WTC11 (cell line): ENCODE measurements at regions not wholly inside any gene's neighbourhood (a gene's known extent, or its start where the extent isn't known, plus 50 kb on each side); places are given as distances from the start of the nearest gene placed in this dataset.

Experiments used
- ATAC-seq: fragments of 200-7000 bp; cut with Tn5 transposase; 2 replicates; pipeline ENCODE4 v1.10.0; 2021; ENCODE audit warnings: mild to moderate bottlenecking, moderate library complexity
- CTCF ChIA-PET: fragments of 300-600 bp; sonication (Branson Sonifier 250); formaldehyde crosslinking; loops from one replicate; lab custom pipeline; 2021; ENCODE audit warnings: antibody characterized with exemption; lab: Charles Lee
- POLR2A ChIA-PET: fragments of 350-600 bp; sonication (Branson Sonifier 250); formaldehyde crosslinking; loops from one replicate; lab custom pipeline; 2021; ENCODE audit warnings: antibody characterized with exemption; lab: Charles Lee
- DNase-seq: peaks from one replicate; pipeline ENCODE4 v3.0.0; 2021; ENCODE audit warnings: low spot score
- H3K27ac Mint-ChIP-seq: 2 replicates; pipeline ENCODE4 v1.8.0; 2021; ENCODE audit warnings: mixed read lengths
- H3K27me3 Mint-ChIP-seq: 2 replicates; pipeline ENCODE4 v1.8.0; 2021; ENCODE audit warnings: low read depth, mild to moderate bottlenecking, moderate library complexity, mixed read lengths
- H3K36me3 Mint-ChIP-seq: 2 replicates; pipeline ENCODE4 v1.8.0; 2021; ENCODE audit warnings: mixed read lengths
- H3K4me1 Mint-ChIP-seq: 2 replicates; pipeline ENCODE4 v1.8.0; 2022; ENCODE audit warnings: mixed read lengths
- H3K4me3 Mint-ChIP-seq: 2 replicates; pipeline ENCODE4 v1.8.0; 2021; ENCODE audit warnings: mild to moderate bottlenecking, moderate library complexity, mixed read lengths
- H3K9me3 Mint-ChIP-seq: 2 replicates; pipeline ENCODE4 v1.8.0; 2021; ENCODE audit warnings: mixed read lengths
- ATF1 ChIP-seq: sonication (generic); formaldehyde crosslinking; IDR thresholded peaks from 2 replicates; pipeline ENCODE4 v1.8.1; 2023; ENCODE audit warnings: mild to moderate bottlenecking, moderate library complexity, missing genetic modification reagents
- EMX1 ChIP-seq: fragments of 250-450 bp; sonication (Bioruptor Pico); IDR thresholded peaks from 2 replicates; pipeline ENCODE4 v1.8.0; 2021; ENCODE audit warnings: mild to moderate bottlenecking
- ESRRA ChIP-seq: sonication (generic); formaldehyde crosslinking; IDR thresholded peaks from 2 replicates; pipeline ENCODE4 v1.8.1; 2022; ENCODE audit warnings: mild to moderate bottlenecking, missing genetic modification reagents, borderline replicate concordance
- GABPB1 ChIP-seq: sonication (generic); formaldehyde crosslinking; IDR thresholded peaks from 2 replicates; pipeline ENCODE4 v1.8.1; 2023; ENCODE audit warnings: mild to moderate bottlenecking, missing genetic modification reagents
- GTF2I ChIP-seq: fragments of 250-450 bp; sonication (Bioruptor Pico); conservative IDR thresholded peaks from 2 replicates; pipeline ENCODE4 v1.4.0; 2021; ENCODE audit warnings: mild to moderate bottlenecking
- MYBL2 ChIP-seq: sonication (generic); formaldehyde crosslinking; IDR thresholded peaks from 2 replicates; pipeline ENCODE4 v1.8.1; 2023; ENCODE audit warnings: mild to moderate bottlenecking, moderate library complexity, missing genetic modification reagents
- NR3C1 ChIP-seq: sonication (generic); formaldehyde crosslinking; conservative IDR thresholded peaks from 2 replicates; pipeline ENCODE4 v1.8.1; 2023; ENCODE audit warnings: low read depth, mild to moderate bottlenecking, missing genetic modification reagents
- PRRX2 ChIP-seq: fragments of 250-450 bp; sonication (Bioruptor Pico); IDR thresholded peaks from 2 replicates; pipeline ENCODE4 v1.8.0; 2021; ENCODE audit warnings: mild to moderate bottlenecking
- ZNF138 ChIP-seq: sonication (generic); formaldehyde crosslinking; conservative IDR thresholded peaks from 2 replicates; pipeline ENCODE4 v1.8.1; 2022; ENCODE audit warnings: mild to moderate bottlenecking, moderate library complexity, missing genetic modification reagents
- TF ChIP-seq, protein P1 (sequence below): sonication (generic); formaldehyde crosslinking; IDR thresholded peaks from 2 replicates; pipeline ENCODE4 v1.8.1; 2022; ENCODE audit warnings: missing genetic modification reagents, borderline replicate concordance
- TF ChIP-seq, protein P2 (sequence below): sonication (generic); formaldehyde crosslinking; IDR thresholded peaks from 2 replicates; pipeline ENCODE4 v1.8.1; 2022; ENCODE audit warnings: mild to moderate bottlenecking, moderate library complexity, missing genetic modification reagents
- TF ChIP-seq, protein P3 (sequence below): sonication (generic); formaldehyde crosslinking; IDR thresholded peaks from 2 replicates; pipeline ENCODE4 v1.8.1; 2023; ENCODE audit warnings: mild to moderate bottlenecking, missing genetic modification reagents
- TF ChIP-seq, protein P4 (sequence below): sonication (generic); formaldehyde crosslinking; IDR thresholded peaks from 2 replicates; pipeline ENCODE4 v1.8.1; 2023; ENCODE audit warnings: mild to moderate bottlenecking, missing genetic modification reagents
- TF ChIP-seq, protein P5 (sequence below): sonication (generic); formaldehyde crosslinking; IDR thresholded peaks from 2 replicates; pipeline ENCODE4 v1.8.0; 2022; ENCODE audit warnings: mild to moderate bottlenecking, missing genetic modification reagents
- TF ChIP-seq, protein P6 (sequence below): sonication (generic); formaldehyde crosslinking; IDR thresholded peaks from 2 replicates; pipeline ENCODE4 v1.8.0; 2023; ENCODE audit warnings: missing genetic modification reagents
- TF ChIP-seq, protein P7 (sequence below): sonication (generic); formaldehyde crosslinking; IDR thresholded peaks from 2 replicates; pipeline ENCODE4 v1.8.0; 2022; ENCODE audit warnings: mild to moderate bottlenecking, missing genetic modification reagents

DNA sequence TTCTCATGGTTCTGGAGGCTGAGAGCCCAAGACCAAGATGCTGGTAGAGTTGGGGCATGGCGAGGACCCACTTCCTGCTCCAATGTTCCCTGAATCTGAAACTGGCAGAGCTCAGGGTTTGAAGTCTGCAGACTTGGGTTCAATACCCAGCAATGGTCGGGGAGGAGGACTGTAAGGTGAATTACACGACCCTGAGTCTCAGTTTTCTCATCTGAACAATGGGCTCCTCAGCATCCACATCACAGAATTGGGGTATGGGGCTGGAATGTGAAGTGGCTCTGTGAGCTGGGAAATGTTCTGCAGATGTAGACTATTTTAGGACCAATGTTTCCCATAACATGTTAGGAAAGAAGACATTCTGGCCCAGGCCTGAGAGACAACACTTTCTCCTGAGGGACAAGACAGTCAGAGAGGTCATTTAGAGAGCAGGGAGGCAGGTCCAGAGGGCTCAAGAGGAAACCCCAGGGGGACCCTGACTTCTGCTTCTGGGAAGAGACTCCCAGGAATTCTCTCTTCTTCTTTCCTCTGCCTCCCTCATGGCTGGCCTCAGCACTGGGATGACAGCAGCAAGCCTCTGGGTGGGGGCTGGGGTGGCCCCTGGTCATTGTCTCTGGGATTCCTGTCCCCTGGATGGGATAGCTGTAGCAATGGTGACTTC is 141.3 kb upstream of the PMEPA1 start (continued):
- TF ChIP-seq, protein P1, sequence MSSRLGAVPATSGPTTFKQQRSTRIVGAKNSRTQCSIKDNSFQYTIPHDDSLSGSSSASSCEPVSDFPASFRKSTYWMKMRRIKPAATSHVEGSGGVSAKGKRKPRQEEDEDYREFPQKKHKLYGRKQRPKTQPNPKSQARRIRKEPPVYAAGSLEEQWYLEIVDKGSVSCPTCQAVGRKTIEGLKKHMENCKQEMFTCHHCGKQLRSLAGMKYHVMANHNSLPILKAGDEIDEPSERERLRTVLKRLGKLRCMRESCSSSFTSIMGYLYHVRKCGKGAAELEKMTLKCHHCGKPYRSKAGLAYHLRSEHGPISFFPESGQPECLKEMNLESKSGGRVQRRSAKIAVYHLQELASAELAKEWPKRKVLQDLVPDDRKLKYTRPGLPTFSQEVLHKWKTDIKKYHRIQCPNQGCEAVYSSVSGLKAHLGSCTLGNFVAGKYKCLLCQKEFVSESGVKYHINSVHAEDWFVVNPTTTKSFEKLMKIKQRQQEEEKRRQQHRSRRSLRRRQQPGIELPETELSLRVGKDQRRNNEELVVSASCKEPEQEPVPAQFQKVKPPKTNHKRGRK: no peak
- TF ChIP-seq GABPB1 (CRISPR knock-in tag): no peak
- TF ChIP-seq, protein P2, sequence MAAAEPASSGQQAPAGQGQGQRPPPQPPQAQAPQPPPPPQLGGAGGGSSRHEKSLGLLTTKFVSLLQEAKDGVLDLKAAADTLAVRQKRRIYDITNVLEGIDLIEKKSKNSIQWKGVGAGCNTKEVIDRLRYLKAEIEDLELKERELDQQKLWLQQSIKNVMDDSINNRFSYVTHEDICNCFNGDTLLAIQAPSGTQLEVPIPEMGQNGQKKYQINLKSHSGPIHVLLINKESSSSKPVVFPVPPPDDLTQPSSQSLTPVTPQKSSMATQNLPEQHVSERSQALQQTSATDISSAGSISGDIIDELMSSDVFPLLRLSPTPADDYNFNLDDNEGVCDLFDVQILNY (CRISPR knock-in tag): no peak
- TF ChIP-seq ESRRA (CRISPR knock-in tag): no peak
- TF ChIP-seq, all 79 proteins: peak for 0

DNA sequence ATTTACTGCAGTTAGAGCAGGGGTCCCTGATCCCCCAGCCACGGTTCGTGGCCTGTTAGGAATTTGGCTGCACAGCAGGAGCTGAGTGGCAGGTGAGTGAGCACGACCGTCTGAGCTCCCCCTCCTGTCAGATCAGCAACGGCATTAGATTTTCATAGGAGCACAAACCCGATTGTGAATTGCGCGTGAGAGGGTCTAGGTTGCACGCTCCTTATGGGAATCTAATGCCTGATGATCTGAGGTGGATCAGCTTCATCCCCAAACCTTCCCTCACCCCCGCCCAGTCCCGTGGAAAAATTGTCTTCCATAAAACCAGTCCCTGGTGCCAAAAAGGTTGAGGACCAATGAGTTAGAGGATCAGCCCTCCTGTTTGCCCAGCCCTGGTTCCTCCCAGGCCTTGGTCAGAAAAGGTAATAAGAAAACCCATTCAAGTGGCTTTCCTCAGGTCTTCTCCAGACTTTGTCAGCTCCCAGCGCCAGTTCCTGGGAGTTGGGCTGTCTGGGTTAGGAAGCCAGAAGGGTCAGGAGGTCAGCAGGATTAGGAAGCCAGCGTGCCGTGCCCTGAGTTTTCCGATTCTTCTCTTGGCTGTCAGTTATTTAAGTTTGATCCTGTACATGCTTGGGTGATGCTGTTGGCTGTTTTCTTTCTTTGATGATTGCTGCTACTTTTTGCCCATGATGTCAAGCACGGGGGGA is 139.9 kb upstream of the PMEPA1 start:
- Mint-ChIP-seq H3K4me1 (no peaks in the 10 kb centered on the region), H3K27me3 (no peaks in the 10 kb centered on the region; the same call in 1 of the 2 replicates), H3K36me3 (no peaks in the 10 kb centered on the region), H3K9me3 (no peaks in the 10 kb centered on the region), H3K27ac (no peak overlapping the region), H3K4me3 (no peak overlapping the region)
- no peak for DNase-seq
- TF ChIP-seq GTF2I (CRISPR knock-in tag) (no peak), PRRX2 (no peak), MYBL2 (CRISPR knock-in tag) (no peak), ZNF138 (CRISPR knock-in tag) (no peak), EMX1 (CRISPR knock-in tag) (no peak), ATF1 (CRISPR knock-in tag) (no peak), NR3C1 (CRISPR knock-in tag) (no peak)
- TF ChIP-seq, protein P3, sequence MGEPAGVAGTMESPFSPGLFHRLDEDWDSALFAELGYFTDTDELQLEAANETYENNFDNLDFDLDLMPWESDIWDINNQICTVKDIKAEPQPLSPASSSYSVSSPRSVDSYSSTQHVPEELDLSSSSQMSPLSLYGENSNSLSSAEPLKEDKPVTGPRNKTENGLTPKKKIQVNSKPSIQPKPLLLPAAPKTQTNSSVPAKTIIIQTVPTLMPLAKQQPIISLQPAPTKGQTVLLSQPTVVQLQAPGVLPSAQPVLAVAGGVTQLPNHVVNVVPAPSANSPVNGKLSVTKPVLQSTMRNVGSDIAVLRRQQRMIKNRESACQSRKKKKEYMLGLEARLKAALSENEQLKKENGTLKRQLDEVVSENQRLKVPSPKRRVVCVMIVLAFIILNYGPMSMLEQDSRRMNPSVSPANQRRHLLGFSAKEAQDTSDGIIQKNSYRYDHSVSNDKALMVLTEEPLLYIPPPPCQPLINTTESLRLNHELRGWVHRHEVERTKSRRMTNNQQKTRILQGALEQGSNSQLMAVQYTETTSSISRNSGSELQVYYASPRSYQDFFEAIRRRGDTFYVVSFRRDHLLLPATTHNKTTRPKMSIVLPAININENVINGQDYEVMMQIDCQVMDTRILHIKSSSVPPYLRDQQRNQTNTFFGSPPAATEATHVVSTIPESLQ (CRISPR knock-in tag): no peak
- TF ChIP-seq, protein P4, sequence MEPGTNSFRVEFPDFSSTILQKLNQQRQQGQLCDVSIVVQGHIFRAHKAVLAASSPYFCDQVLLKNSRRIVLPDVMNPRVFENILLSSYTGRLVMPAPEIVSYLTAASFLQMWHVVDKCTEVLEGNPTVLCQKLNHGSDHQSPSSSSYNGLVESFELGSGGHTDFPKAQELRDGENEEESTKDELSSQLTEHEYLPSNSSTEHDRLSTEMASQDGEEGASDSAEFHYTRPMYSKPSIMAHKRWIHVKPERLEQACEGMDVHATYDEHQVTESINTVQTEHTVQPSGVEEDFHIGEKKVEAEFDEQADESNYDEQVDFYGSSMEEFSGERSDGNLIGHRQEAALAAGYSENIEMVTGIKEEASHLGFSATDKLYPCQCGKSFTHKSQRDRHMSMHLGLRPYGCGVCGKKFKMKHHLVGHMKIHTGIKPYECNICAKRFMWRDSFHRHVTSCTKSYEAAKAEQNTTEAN: no peak
- TF ChIP-seq, protein P5, sequence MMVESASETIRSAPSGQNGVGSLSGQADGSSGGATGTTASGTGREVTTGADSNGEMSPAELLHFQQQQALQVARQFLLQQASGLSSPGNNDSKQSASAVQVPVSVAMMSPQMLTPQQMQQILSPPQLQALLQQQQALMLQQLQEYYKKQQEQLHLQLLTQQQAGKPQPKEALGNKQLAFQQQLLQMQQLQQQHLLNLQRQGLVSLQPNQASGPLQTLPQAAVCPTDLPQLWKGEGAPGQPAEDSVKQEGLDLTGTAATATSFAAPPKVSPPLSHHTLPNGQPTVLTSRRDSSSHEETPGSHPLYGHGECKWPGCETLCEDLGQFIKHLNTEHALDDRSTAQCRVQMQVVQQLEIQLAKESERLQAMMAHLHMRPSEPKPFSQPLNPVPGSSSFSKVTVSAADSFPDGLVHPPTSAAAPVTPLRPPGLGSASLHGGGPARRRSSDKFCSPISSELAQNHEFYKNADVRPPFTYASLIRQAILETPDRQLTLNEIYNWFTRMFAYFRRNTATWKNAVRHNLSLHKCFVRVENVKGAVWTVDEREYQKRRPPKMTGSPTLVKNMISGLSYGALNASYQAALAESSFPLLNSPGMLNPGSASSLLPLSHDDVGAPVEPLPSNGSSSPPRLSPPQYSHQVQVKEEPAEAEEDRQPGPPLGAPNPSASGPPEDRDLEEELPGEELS: no peak
- TF ChIP-seq, protein P6, sequence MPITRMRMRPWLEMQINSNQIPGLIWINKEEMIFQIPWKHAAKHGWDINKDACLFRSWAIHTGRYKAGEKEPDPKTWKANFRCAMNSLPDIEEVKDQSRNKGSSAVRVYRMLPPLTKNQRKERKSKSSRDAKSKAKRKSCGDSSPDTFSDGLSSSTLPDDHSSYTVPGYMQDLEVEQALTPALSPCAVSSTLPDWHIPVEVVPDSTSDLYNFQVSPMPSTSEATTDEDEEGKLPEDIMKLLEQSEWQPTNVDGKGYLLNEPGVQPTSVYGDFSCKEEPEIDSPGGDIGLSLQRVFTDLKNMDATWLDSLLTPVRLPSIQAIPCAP (CRISPR knock-in tag): no peak
- TF ChIP-seq, protein P7, sequence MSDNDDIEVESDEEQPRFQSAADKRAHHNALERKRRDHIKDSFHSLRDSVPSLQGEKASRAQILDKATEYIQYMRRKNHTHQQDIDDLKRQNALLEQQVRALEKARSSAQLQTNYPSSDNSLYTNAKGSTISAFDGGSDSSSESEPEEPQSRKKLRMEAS: no peak
- POLR2A ChIA-PET: no interaction called here
- CTCF ChIA-PET: interaction anchor here (1.0 kb wide), 1 partner anchor 155 kb away, joined by 4 read pairs; no protein-coding TSS in a partner anchor
- ATAC-seq: no peak
